Endothelial cell of umbilical vein (primary cell): ENCODE measurements at regions not wholly inside any gene's neighbourhood (a gene's known extent, or its start where the extent isn't known, plus 50 kb on each side); places are given as distances from the start of the nearest gene placed in this dataset.

Source experiments
- CTCF ChIP-seq, 2 donors: IDR thresholded peaks; 1 replicate in 1 of 2; 2 replicates in 1 of 2; pipeline ENCODE4 v1.5.1; 2011; ENCODE audit warnings: low read length in 2 of 2, mild to moderate bottlenecking in 2 of 2, moderate library complexity in 2 of 2, control low read depth in 1 of 2, inconsistent platforms in 1 of 2, low read depth in 1 of 2; ENCODE audit not compliant: insufficient read depth in 1 of 2; ENCODE audit errors: extremely low read depth in 1 of 2
- EZH2 ChIP-seq: IDR thresholded peaks from 2 replicates; pipeline ENCODE4 v1.6.1; 2012; ENCODE audit warnings: borderline replicate concordance, low read depth, mild to moderate bottlenecking, moderate library complexity, low read length, inconsistent platforms; ENCODE audit not compliant: severe bottlenecking
- FOS ChIP-seq: IDR thresholded peaks from 2 replicates; pipeline ENCODE4 v1.6.1; 2011; ENCODE audit warnings: mild to moderate bottlenecking, low read length, moderate library complexity, borderline replicate concordance; ENCODE audit not compliant: insufficient read depth
- JUN ChIP-seq: IDR thresholded peaks from 2 replicates; pipeline ENCODE4 v1.6.1; 2011; ENCODE audit warnings: borderline replicate concordance, low read depth; ENCODE audit not compliant: insufficient read length, insufficient read depth
- MAX ChIP-seq: IDR thresholded peaks from 2 replicates; pipeline ENCODE4 v1.6.1; 2011; ENCODE audit not compliant: insufficient read depth, insufficient read length
- MYC ChIP-seq: IDR thresholded peaks from one replicate; pipeline ENCODE4 v1.6.1; 2011; ENCODE audit warnings: mild to moderate bottlenecking, low read depth, low read length
- POLR2A ChIP-seq: IDR thresholded peaks from 2 replicates; pipeline ENCODE4 v1.6.1; 2012; ENCODE audit warnings: low read depth, mild to moderate bottlenecking, control low read depth, low read length

- TF ChIP-seq POLR2A (no peak), CTCF (IDR thresholded peaks at IDR 0.05; ENCODE audit: extremely low read depth in 1 of 2, insufficient read depth in 1 of 2, low read depth in 1 of 2, low read length in 2 of 2) (no peak), FOS (no peak), MAX (no peak), MYC (no peak), EZH2 (no peak), JUN (no peak)
Observed at GRCh38 chr7:16357921-16358320, 63.4 kb downstream of the CRPPA start.
